GM18505 (cell line): ENCODE measurements at regions not wholly inside any gene's neighbourhood (a gene's known extent, or its start where the extent isn't known, plus 50 kb on each side); places are given as distances from the start of the nearest gene placed in this dataset.

Source experiments
- ATAC-seq: cut with Tn5 transposase; IDR thresholded peaks from one replicate; pipeline ENCODE4 v1.9.1; 2021; ENCODE audit not compliant: unreplicated experiment
- POLR2A ChIP-seq: IDR thresholded peaks from 4 replicates; pipeline ENCODE4 v1.6.1; 2011; ENCODE audit warnings: borderline replicate concordance; ENCODE audit not compliant: insufficient read depth, insufficient read length; ENCODE audit errors: extremely low read depth

DNA sequence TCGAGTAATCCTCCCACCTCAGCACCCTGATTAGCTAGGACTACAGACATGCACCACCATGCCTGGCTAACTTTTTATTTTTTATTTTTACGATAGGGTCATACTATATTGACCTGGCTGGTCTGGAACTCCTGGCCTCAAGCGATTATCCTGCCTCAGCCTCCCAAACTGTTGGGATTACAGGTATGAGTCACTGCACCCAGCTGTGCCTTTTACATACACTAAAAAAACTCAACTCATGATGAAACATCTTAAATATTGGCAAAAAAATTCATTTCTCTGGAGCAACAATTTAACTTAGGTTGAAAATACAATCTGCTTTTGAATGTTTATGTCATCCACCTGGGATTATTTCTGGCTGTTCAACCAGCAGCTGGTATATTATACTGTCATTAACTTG is 598.3 kb upstream of the ZP4 start:
- no peak for ATAC-seq
- no peak for TF ChIP-seq POLR2A

DNA sequence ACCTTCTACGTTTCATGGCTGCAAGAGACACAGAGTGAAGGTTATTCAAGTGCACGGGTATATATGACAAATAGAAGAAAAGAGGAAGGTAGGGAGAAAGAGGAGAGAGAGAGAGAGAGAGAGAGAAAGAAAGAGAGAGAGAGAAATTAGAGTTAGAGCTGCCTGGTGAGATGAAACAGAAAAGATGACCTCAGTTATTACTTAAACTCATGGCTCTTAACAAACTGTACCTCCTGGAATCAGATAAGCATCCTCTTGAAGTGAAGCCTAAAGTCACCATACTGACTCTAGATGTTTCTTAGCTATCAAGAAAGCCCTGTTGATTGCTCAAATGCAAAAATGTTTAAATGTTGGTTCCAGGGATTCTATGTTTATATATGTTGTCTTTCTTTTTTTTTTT is 597.7 kb upstream of the ZP4 start:
- no peak for TF ChIP-seq POLR2A
- ATAC-seq = no peak

DNA sequence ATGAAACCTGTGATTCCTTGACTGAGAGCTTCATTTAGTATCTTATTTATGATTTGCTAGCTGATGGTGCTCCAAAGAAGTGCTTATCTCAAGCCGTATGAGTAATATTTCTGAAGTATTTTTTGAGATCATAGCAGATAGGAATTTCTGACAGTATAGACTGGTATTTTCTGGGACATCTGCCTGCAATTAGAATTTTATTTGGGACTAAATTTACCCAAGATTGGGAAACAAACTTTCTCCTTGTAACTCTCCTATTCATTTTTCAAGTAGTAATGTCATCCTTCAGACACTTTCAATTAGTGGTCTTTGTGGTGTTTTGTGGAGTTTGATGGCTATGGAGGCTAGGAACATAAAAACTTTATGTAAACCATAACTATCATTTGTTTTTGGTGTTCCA is 597.2 kb upstream of the ZP4 start:
- no peak for TF ChIP-seq POLR2A
- no peak for ATAC-seq

DNA sequence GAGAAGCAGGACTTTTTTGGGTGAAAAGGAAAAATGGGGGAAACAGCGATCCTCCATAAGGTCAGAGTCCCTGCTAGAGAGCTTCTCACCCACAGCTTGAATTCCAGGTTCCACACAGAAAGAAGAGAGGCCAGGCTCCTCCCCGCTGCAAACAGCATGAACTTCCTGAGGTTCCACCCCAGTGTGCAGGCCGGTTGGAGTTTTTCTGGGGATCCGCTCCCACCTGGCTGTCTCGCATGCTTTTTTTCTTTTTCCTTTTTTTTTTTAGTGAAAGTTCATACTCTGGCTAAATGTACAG is 595.1 kb upstream of the ZP4 start:
- no peak for ATAC-seq
- no peak for TF ChIP-seq POLR2A

DNA sequence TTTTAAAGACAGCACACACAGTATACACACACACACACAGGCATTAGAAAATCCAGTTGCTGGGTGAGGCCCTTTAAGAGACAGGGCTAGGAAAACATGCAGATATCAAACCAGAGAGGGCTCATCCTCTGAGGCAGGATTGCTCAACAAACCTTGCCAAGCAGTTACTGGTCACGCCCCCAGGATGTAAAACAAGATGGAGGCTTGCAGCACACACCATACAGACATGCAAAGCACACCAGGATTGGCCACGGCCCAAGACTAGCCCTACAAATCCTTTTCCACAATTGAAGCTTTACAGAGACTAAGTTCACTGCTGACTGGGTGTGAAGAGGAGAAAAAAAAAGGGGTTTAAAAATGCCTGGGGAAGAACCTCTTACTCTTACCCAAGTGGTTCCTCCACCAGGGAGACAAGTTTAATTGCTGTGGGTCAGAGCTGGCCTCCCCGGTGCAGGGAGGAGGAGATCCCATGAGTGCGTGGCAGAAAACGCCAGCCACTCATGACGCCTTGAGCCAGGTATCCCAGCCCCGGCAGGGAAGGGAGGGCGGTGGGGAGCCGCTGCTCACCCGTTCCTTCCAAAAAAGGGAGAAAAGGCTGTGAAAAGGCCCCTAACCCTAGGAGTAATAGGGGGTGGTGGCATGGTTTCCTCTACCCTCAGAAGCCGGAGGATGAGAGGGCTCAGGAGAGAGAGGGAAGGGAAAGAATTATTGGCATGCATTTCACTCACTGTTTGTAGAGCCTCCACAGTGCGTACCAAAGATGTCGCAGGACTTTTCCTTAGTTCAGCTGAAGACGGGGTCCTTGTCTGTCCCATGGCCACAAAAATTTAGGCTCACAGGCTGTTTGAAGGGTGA is 594.6 kb upstream of the ZP4 start:
- no peak for TF ChIP-seq POLR2A
- no peak for ATAC-seq

DNA sequence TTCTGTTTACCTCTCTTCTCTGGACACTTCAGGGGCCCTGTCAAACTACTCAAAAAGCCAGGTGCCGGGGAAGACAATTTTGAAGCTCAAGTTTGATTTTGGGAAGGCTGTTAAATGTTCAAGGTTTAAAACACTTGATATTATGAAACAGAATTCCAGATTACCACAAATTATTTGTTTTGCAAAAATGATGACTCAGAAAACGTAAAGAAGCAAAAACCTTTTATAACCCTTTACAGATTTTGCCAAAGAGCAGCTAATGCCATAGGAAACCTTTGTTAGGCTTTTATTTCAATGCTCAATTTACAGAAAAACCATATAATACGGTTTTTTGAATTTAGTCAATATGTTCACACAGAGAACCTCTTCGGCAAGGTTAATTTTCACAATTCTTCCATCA is 593.4 kb upstream of the ZP4 start:
- no peak for ATAC-seq

DNA sequence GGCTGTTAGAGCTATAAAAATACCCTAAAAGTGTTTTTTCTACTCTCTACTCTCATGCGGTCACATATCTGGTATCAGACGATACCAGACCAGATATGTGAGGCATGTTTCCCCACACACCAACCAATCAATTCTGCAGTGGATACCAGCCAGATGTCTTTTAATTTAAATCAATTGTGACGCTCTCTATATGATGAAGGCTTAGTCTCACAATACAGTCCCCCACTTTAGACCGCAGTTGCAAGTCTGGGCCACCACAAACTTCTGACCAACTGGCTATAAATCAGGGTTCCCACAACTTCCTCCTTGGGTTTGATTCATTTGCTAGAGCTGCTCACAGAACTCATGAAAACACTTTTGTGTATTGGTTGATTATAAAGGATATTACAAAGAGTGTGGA is 586.1 kb upstream of the ZP4 start:
- TF ChIP-seq POLR2A = no peak
- no peak for ATAC-seq

More for the DNA sequence above, 593.4 kb upstream of the ZP4 start:
- no peak for TF ChIP-seq POLR2A

DNA sequence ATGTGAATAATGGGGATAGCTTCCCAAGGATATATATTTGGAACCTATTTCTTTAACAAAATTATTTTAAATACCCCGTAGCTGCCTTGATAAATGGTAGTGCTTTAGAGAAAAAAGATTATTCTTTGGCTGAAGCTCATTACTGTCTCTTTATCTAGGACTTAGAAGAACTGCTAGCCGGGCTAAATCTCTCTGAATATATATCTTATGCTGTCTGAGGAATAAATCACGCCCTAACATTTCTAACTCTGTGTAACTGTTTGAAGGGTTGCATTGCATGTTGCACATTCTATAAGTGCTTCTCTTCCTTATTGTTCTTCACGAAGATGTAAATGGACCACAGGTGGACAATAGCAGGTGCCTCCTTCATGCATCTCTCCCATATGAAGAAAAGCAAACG is 585.0 kb upstream of the ZP4 start:
- no peak for ATAC-seq
- no peak for TF ChIP-seq POLR2A

DNA sequence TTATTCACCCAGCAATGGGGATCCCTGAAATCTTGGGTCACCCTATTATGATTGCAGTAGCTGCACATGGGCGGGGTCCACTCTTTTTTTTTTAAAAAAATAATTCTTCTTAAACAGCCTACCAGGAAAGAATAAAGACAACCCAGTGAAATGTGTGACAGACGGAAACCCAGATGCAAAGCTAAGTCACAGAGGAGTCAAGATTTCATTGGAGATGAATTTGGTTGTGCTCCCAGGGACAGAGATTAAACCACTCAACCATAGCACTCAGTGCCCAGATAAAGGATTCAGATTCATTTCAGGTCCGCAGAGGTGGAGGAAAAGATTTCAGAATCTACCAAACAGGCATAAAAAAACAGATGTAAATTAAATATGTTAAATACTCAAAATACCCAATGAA is 583.5 kb upstream of the ZP4 start:
- TF ChIP-seq POLR2A = no peak
- ATAC-seq = no peak

DNA sequence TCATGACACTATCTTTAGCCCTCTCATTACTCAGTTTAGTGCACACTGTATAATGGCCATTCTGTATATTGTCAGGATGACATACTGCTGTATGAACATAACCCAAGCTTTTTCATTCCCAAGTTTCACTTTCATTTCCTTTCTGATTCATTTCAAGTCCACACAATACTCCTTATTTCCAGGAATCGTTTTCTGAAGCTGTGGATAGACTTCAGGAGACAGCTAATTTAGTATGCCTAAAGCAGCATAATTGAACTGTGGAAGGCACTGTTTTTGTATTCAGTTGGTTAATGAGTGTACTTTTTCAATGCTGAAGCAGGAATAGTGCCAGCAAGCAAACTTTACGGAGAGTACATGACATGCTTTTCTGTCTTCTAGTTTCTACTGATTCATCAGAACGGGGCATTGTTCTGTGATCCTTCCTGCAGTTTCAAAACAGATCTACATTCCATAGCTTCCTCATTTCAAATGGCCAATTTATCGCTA is 578.5 kb upstream of the ZP4 start:
- no peak for ATAC-seq
- no peak for TF ChIP-seq POLR2A

DNA sequence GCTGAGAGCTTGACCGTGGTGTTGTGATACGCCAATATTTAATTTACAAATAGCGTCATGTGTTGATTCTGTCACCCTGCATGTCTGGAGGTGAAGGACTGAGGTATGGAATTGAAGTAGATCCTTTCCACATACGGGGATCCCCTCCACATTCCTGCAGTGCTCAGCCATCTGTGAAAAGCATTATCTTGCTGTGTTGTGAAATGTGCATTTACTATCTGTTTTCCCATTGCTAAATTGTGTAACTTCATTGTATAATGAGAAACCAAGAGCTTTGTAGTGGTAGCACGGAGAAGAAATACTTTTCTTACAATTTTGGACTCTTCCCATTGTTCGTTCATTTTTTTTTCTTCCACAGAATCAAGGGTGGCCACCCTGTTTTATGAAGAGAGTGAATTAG is 577.3 kb upstream of the ZP4 start:
- TF ChIP-seq POLR2A = no peak
- no peak for ATAC-seq

DNA sequence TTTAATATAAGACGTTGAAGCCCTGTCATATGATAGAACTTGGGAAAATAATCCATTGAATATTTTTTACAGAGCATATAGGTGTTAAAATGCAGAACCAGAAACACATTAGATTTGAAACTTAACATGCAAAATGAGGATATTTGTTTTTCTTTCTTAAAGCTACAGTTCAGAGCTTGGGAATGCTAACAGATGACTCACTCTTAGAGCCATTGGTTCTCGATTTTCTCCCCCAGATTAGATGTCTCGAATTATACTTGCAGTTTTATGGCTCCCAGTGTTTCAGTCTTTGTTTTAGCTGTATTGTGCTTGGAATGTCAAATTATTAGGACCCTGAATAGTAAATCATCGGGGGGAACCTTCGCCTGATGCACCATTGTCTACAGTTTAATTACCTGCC is 575.7 kb upstream of the ZP4 start:
- no peak for TF ChIP-seq POLR2A
- no peak for ATAC-seq

DNA sequence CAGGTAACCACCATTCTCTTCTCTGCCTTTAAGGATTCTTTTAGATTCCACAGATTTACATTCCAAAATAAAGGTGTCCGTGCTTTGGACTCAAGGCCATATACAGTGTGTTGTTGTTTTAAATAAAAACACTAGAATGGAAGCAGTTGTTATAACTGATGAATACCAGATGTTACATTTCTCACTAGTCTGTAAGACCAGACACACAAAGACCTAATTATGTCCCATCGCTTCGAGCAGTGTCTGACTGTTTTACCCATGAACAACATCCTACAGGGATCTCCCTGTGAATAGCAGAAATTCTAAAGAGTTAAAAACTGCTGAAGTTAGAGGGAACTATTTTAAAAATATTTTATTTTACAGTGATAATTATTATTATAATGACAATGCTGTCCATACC is 574.7 kb upstream of the ZP4 start:
- no peak for ATAC-seq
- no peak for TF ChIP-seq POLR2A

DNA sequence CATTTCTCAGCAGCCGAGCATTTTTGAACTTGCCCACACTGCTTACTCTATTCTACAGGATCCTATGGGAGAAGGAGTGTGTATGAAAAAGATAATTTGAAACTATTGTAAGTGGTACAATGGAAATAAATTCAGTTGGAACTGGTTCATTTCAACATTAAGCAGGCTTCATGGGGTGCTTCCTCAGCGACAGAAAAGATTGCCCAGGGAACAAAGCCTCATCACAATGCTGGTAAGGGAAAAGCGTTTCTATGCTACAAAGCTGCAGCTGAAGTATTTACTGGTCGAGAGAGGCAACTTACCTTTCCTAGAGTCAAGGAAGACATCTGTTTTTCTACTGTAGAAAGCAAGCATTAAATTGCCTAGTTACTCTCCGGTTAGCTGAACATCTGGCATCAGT is 568.2 kb upstream of the ZP4 start:
- no peak for TF ChIP-seq POLR2A
- ATAC-seq = no peak

DNA sequence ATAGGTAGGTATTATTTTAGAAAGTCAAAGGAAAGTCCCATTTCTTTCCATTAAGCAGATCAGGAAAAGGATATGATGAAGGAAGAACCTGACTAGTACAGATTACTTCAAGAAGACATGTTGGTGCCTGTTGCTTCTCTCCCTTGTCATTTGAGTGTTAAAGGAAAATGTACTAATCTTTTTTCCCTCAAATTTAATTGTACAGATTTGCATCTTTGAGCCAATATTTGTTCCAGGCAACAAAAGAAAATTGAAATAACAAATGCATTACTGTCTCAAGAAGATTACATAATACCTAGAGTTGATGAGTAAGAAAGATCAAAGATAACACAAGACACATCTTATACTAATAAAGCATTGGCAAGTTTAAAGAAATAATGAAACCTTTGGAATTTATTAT is 566.9 kb upstream of the ZP4 start:
- no peak for ATAC-seq
- TF ChIP-seq POLR2A = no peak
